HepG2 (cell line): ENCODE measurements at regions not wholly inside any gene's neighbourhood (a gene's known extent, or its start where the extent isn't known, plus 50 kb on each side); places are given as distances from the start of the nearest gene placed in this dataset.

ENCODE experiments used
- ATAC-seq: fragments of 200-7000 bp; cut with Tn5 transposase; 3 replicates; pipeline ENCODE4 v1.9.1; 2020; ENCODE audit warnings: mild to moderate bottlenecking, moderate library complexity
- BruUV-seq: library from RNA; stranded (reverse); fragments of 400-500 nt; replicated peaks from 2 replicates; lab custom pipeline; 2021; lab: Mats Ljungman, UMichigan
- CTCF ChIA-PET: fragments of 300-600 bp; formaldehyde crosslinking; extraction: SDS; loops from one replicate; lab custom pipeline; 2021; ENCODE audit warnings: low total read pairs, inconsistent platforms, low intra/inter-chr PET ratio; lab: Yijun Ruan, JAX
- POLR2A ChIA-PET: fragments of 350-600 bp; sonication (Branson Sonifier 250); formaldehyde crosslinking; loops from one replicate; lab custom pipeline; 2020; ENCODE audit warnings: antibody characterized with exemption, inconsistent platforms; lab: Yijun Ruan, JAX
- DNase-seq: peaks from one replicate; pipeline ENCODE4 v3.0.0-alpha.2; 2015; ENCODE audit warnings: low spot score
- FAIRE-seq: peaks from 3 replicates; lab custom pipeline; 2011; peaks lifted over from hg19 to GRCh38; lab: Jason Lieb, UNC
- H2AFZ ChIP-seq: one replicate; pipeline ENCODE4 v1.6.1; 2011; ENCODE audit warnings: low read length, inconsistent platforms
- H3K27ac ChIP-seq: fragments of 300-600 bp; 3 replicates; pipeline ENCODE4 v1.8.0; 2011; ENCODE audit warnings: mixed run types, mild to moderate bottlenecking, mixed read lengths, low read length, inconsistent platforms; ENCODE audit not compliant: insufficient read depth; ENCODE audit errors: extremely low read length
- H3K27me3 ChIP-seq, 2 experiments: fragments of 200-600 bp in 1 of 2; 2 replicates in 1 of 2; 3 replicates in 1 of 2; pipeline versions ENCODE4 v1.6.0 to v1.8.0; 2011; ENCODE audit warnings: low read length in 2 of 2, mild to moderate bottlenecking in 2 of 2, moderate library complexity in 2 of 2, inconsistent platforms in 1 of 2; ENCODE audit not compliant: insufficient read depth in 2 of 2, control insufficient read depth in 1 of 2
- H3K36me3 ChIP-seq, 2 experiments: fragments of 200-600 bp in 1 of 2; replicated peaks in 1 of 2; 2 replicates in 1 of 2; 3 replicates in 1 of 2; pipeline versions ENCODE4 v1.5.1 to v1.8.0; 2011; ENCODE audit warnings: low read length in 2 of 2, inconsistent platforms in 1 of 2; ENCODE audit not compliant: insufficient read depth in 2 of 2, control insufficient read depth in 1 of 2
- H3K4me1 ChIP-seq: 2 replicates; pipeline ENCODE4 v1.5.1; 2012; ENCODE audit warnings: low read length, inconsistent platforms; ENCODE audit not compliant: insufficient read depth
- H3K4me2 ChIP-seq: 2 replicates; pipeline ENCODE4 v1.6.0; 2011; ENCODE audit warnings: low read depth, low read length, inconsistent platforms
- H3K4me3 ChIP-seq, 3 experiments: fragments of 200-600 bp in 1 of 3; sonication (generic), shearing (Covaris generic) in 1 of 3; replicated peaks in 1 of 3; 2 replicates each; pipeline ENCODE4 v1.5.1; 2011 to 2016; ENCODE audit warnings: low read length in 3 of 3, inconsistent platforms in 2 of 3, low read depth in 2 of 3, mild to moderate bottlenecking in 2 of 3, control low read depth in 1 of 3, mixed read lengths in 1 of 3; ENCODE audit not compliant: insufficient read depth in 1 of 3
- H3K79me2 ChIP-seq: one replicate; pipeline ENCODE4 v1.6.1; 2011; ENCODE audit warnings: low read length, inconsistent platforms; ENCODE audit not compliant: insufficient read depth
- H3K9ac ChIP-seq: 2 replicates; pipeline ENCODE4 v1.6.0; 2011; ENCODE audit warnings: mild to moderate bottlenecking, low read depth, low read length, inconsistent platforms; ENCODE audit not compliant: insufficient read depth
- H3K9me3 ChIP-seq: 2 replicates; pipeline ENCODE4 v1.5.1; 2012; ENCODE audit warnings: mild to moderate bottlenecking, low read length
- H4K20me1 ChIP-seq: 2 replicates; pipeline ENCODE4 v1.6.0; 2011; ENCODE audit warnings: inconsistent platforms, mild to moderate bottlenecking, low read length, moderate library complexity; ENCODE audit not compliant: insufficient read depth
- AKNA ChIP-seq: sonication (generic); formaldehyde crosslinking; IDR thresholded peaks from 2 replicates; pipeline ENCODE4 v1.4.0; 2020; ENCODE audit warnings: missing genetic modification reagents, borderline replicate concordance
- ARHGAP35 ChIP-seq: sonication (generic); formaldehyde crosslinking; IDR thresholded peaks from 2 replicates; pipeline ENCODE4 v1.9.0; 2022; ENCODE audit warnings: mild to moderate bottlenecking, inconsistent platforms, moderate library complexity, missing genetic modification reagents, borderline replicate concordance
- ARNTL ChIP-seq: sonication (generic); formaldehyde crosslinking; IDR thresholded peaks from 2 replicates; pipeline ENCODE4 v1.4.0; 2020; ENCODE audit warnings: mild to moderate bottlenecking, missing genetic modification reagents
- ETV6 ChIP-seq: sonication (generic); formaldehyde crosslinking; conservative IDR thresholded peaks from 2 replicates; pipeline ENCODE4 v1.4.0; 2020; ENCODE audit warnings: missing genetic modification reagents
- GATA4 ChIP-seq: sonication (generic); IDR thresholded peaks from 2 replicates; pipeline ENCODE4 v1.6.1; 2016; ENCODE audit warnings: antibody characterized with exemption, low read depth, borderline replicate concordance
- MTA3 ChIP-seq: sonication (generic); formaldehyde crosslinking; IDR thresholded peaks from 2 replicates; pipeline ENCODE4 v1.4.0; 2020; ENCODE audit warnings: missing genetic modification reagents
- RARA ChIP-seq: IDR thresholded peaks from 2 replicates; pipeline ENCODE4 v1.6.1; 2016; ENCODE audit warnings: missing genetic modification reagents, missing compliant biosample characterization
- RXRB ChIP-seq: IDR thresholded peaks from 2 replicates; pipeline ENCODE4 v1.6.1; 2016; ENCODE audit warnings: borderline replicate concordance, missing genetic modification reagents, missing compliant biosample characterization
- SCMH1 ChIP-seq: sonication (generic); formaldehyde crosslinking; IDR thresholded peaks from 2 replicates; pipeline ENCODE4 v1.9.0; 2021; ENCODE audit warnings: missing genetic modification reagents, mild to moderate bottlenecking, borderline replicate concordance
- ZBTB10 ChIP-seq: sonication (generic); formaldehyde crosslinking; IDR thresholded peaks from 2 replicates; pipeline ENCODE4 v1.4.0; 2020; ENCODE audit warnings: missing genetic modification reagents, borderline replicate concordance
- ZBTB49 ChIP-seq: sonication (generic); formaldehyde crosslinking; IDR thresholded peaks from 2 replicates; pipeline ENCODE4 v1.4.0; 2020; ENCODE audit warnings: missing genetic modification reagents, borderline replicate concordance
- ZKSCAN8 ChIP-seq: IDR thresholded peaks from 2 replicates; pipeline ENCODE4 v1.6.1; 2016; ENCODE audit warnings: borderline replicate concordance, missing genetic modification reagents, missing compliant biosample characterization
- ZNF317 ChIP-seq: sonication (generic); formaldehyde crosslinking; IDR thresholded peaks from 2 replicates; pipeline ENCODE4 v1.5.0; 2020; ENCODE audit warnings: mild to moderate bottlenecking, missing genetic modification reagents
- ZNF546 ChIP-seq: sonication (generic); formaldehyde crosslinking; conservative IDR thresholded peaks from 2 replicates; pipeline ENCODE4 v1.8.1; 2023; ENCODE audit warnings: mild to moderate bottlenecking, missing genetic modification reagents
- ZNF614 ChIP-seq: IDR thresholded peaks from 2 replicates; pipeline ENCODE4 v1.6.1; 2018; ENCODE audit warnings: missing biosample characterization, missing genetic modification reagents, inconsistent platforms, borderline replicate concordance
- ZNF619 ChIP-seq: sonication (generic); formaldehyde crosslinking; IDR thresholded peaks from 2 replicates; pipeline ENCODE4 v1.4.0; 2020; ENCODE audit warnings: mild to moderate bottlenecking, missing genetic modification reagents
- WGBS: methylation state at CpG from one replicate; pipeline ENCODE4 v1.1.6; 2017; ENCODE audit warnings: low lambda C conversion rate; 5-methylcytosine and 5-hydroxymethylcytosine counted together
- in situ Hi-C: cut with HindIII; loops from 2 replicates; pipeline ENCODE4 v1.10.0; 2017; ENCODE audit warnings: low pct_unique_long_range_greater_than_20kb; ENCODE audit not compliant: extremely low pct_ligation_motif_present
- intact Hi-C: fragments of 100-400 bp; cut with micrococcal nuclease; formaldehyde crosslinking; loops from one replicate; pipeline ENCODE4 v1.10.0; 2022; ENCODE audit not compliant: unreplicated experiment

- no peaks in the 10 kb centered on the region; a peak in 1 of 5 replicates for H3K27me3 ChIP-seq
- no peaks in the 10 kb centered on the region for H3K79me2 ChIP-seq
- ChIA-PET CTCF (no interaction called here), POLR2A (no interaction called here)
- H3K4me2 ChIP-seq = no peak overlapping the region
- no peak for DNase-seq
- H3K27ac ChIP-seq = no peak overlapping the region
- H3K4me3 ChIP-seq = no peak overlapping the region
- ATAC-seq = no peak
- no TSS peak for BruUV-seq
- intact Hi-C loops = no loop called here
- no peaks in the 10 kb centered on the region for H4K20me1 ChIP-seq
- H2AFZ ChIP-seq = no peak overlapping the region
- H3K36me3 ChIP-seq = no peaks in the 10 kb centered on the region
- H3K9me3 ChIP-seq = peaks cover 95% of the 10 kb centered on the region
- no peaks in the 10 kb centered on the region for H3K4me1 ChIP-seq
- no peak for FAIRE-seq
- H3K9ac ChIP-seq = no peak overlapping the region
- in situ Hi-C loops = no loop called here
- WGBS = 60% methylated on average over 5 of the region's 5 CpGs
- no peak for TF ChIP-seq MTA3 (CRISPR knock-in tag)
- no peak for TF ChIP-seq ZNF614
- no peak for TF ChIP-seq SCMH1 (CRISPR knock-in tag)
- no peak for TF ChIP-seq AKNA (CRISPR knock-in tag)
- TF ChIP-seq ARNTL (CRISPR knock-in tag) = no peak
- no peak for TF ChIP-seq ARHGAP35 (CRISPR knock-in tag)
- no peak for TF ChIP-seq ZNF317 (CRISPR knock-in tag)
- no peak for TF ChIP-seq ZBTB10 (CRISPR knock-in tag)
- TF ChIP-seq ZBTB49 (CRISPR knock-in tag) = no peak
- no peak for TF ChIP-seq ZNF546 (CRISPR knock-in tag)
- no peak for TF ChIP-seq RARA (CRISPR knock-in tag)
- no peak for TF ChIP-seq RXRB
- no peak for TF ChIP-seq ETV6
- no peak for TF ChIP-seq ZKSCAN8 (CRISPR knock-in tag)
- TF ChIP-seq GATA4 = no peak
- no peak for TF ChIP-seq ZNF619 (CRISPR knock-in tag)
Measured at GRCh38 chr12:126349383-126349782, 1284.1 kb downstream of the AACS start.
